ENCODE measurements at regions not wholly inside any gene's neighbourhood (a gene's known extent, or its start where the extent isn't known, plus 50 kb on each side); places are given as distances from the start of the nearest gene placed in this dataset. TPM values are rescaled to one million over a fixed set of nuclear protein-coding genes. Genes with fewer than 3 reads are reported as not detected.

DNA sequence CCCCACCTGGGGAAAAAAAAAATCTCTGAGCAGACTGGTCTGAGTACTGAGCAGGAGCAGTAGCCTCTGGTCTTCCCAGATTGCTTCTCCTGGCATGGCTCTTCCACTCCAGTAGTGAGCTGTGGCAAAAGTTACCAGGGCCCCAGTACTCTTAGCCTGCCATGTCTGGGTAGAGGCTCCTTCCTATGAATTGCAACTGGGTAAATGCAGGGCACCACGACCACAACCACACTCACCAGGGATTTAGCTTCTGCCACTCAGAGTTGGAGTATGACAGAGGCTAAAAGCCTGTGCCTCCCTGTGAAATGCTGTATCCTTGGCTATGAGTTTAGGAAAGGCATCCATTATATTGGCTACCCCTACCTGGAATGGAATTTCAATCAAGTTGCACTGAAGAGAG is 67.9 kb upstream of the CCDC54 start:
- CTCF ChIA-PET = no interaction called here
- H3K36me3 ChIP-seq (ENCODE audit: control insufficient read depth, insufficient read depth, low read length) = no peaks in the 10 kb centered on the region
- POLR2A ChIA-PET = no interaction called here
- peaks cover 5% of the 10 kb centered on the region for H3K27me3 ChIP-seq (ENCODE audit: control insufficient read depth, insufficient read depth, low read length)
- no peak overlapping the region for H3K4me3 ChIP-seq (ENCODE audit: low read depth, low read length)
- TF ChIP-seq, protein P1, sequence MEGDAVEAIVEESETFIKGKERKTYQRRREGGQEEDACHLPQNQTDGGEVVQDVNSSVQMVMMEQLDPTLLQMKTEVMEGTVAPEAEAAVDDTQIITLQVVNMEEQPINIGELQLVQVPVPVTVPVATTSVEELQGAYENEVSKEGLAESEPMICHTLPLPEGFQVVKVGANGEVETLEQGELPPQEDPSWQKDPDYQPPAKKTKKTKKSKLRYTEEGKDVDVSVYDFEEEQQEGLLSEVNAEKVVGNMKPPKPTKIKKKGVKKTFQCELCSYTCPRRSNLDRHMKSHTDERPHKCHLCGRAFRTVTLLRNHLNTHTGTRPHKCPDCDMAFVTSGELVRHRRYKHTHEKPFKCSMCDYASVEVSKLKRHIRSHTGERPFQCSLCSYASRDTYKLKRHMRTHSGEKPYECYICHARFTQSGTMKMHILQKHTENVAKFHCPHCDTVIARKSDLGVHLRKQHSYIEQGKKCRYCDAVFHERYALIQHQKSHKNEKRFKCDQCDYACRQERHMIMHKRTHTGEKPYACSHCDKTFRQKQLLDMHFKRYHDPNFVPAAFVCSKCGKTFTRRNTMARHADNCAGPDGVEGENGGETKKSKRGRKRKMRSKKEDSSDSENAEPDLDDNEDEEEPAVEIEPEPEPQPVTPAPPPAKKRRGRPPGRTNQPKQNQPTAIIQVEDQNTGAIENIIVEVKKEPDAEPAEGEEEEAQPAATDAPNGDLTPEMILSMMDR (IDR thresholded peaks at IDR 0.05; ENCODE audit: insufficient read depth, low read depth, low read length) = no peak
- DNase-seq (ENCODE audit: low read depth) = no peak

DNA sequence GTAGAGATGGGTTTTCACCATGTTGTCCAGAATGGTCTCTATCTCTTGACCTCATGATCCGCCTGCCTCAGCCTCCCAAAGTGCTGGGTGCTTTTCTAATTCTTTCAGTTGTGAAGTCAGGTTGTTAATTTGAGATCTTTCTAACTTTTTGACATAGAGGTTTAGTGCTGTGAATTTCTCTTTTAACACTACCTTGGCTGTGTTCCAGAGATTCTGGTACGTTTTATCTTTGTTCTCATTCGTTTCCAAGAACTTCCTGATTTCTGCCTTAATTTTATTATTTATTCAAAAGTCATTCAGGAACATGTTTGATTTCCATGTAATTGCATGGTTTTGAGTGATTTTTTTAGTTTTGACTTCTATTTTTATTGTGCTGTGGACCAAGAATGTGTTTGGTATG is 63.5 kb upstream of the CCDC54 start:
- H3K36me3 ChIP-seq (ENCODE audit: control insufficient read depth, insufficient read depth, low read length) = no peaks in the 10 kb centered on the region
- ChIA-PET POLR2A (no interaction called here), CTCF (interaction anchor here (1.1 kb wide), 1 partner anchor 42 kb away, joined by 3 read pairs; no protein-coding TSS in a partner anchor)
- DNase-seq (ENCODE audit: low read depth) = no peak
- H3K4me3 ChIP-seq (ENCODE audit: low read depth, low read length) = no peak overlapping the region
- TF ChIP-seq, protein P1 (IDR thresholded peaks at IDR 0.05; ENCODE audit: insufficient read depth, low read depth, low read length) = no peak
- H3K27me3 ChIP-seq (ENCODE audit: control insufficient read depth, insufficient read depth, low read length) = peaks cover 4% of the 10 kb centered on the region

DNA sequence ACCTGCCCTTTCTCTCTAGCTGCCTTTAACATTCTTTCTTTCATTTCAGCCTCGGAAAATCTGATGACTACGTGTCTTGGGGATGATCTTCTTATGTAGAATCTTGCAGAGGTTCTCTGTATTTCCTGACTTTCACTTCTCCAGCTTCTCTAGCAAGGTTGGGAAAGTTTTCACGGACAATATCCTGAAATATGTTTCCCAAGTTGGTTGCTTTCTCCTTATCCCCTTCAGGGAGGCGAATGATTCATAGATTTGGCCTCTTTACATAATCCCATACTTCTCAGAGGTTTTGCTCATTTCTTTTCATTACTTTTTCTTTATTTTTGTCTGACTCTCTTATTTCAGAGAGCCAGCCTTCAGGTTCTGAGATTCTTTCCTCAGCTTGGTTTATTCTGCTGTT is 62.1 kb upstream of the CCDC54 start:
- TF ChIP-seq, protein P1 (IDR thresholded peaks at IDR 0.05; ENCODE audit: insufficient read depth, low read depth, low read length) = no peak
- Histone ChIP-seq H3K4me3 (ENCODE audit: low read depth, low read length) (no peak overlapping the region), H3K27me3 (ENCODE audit: control insufficient read depth, insufficient read depth, low read length) (no peaks in the 10 kb centered on the region; the same call in 1 of the 2 replicates), H3K36me3 (ENCODE audit: control insufficient read depth, insufficient read depth, low read length) (no peaks in the 10 kb centered on the region)
- no peak for DNase-seq (ENCODE audit: low read depth)
- ChIA-PET POLR2A (no interaction called here), CTCF (interaction anchor here (1.1 kb wide), 1 partner anchor 17 kb away, joined by 3 read pairs; no protein-coding TSS in a partner anchor)

DNA sequence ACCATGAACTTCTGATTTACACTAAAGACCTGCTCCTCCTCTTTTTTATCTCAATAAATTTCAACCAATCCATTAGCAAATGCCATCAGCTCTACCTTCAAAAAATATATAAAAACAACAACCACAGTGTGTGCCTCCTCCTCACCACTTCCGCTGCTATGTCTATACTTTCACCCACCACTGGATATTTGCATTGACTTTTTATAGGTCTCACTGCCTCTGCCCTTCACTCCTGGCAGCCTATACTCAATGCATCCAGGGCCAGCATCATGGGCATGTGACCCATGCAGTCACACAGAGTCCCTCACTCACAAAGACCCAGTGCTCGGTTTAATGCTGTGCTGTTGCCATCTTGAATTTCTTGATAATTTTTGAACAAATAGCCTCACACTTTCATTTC is 53.5 kb upstream of the CCDC54 start:
- ChIA-PET CTCF (no interaction called here), POLR2A (no interaction called here)
- Histone ChIP-seq H3K36me3 (ENCODE audit: control insufficient read depth, insufficient read depth, low read length) (no peaks in the 10 kb centered on the region), H3K27me3 (ENCODE audit: control insufficient read depth, insufficient read depth, low read length) (peaks cover 2% of the 10 kb centered on the region), H3K4me3 (ENCODE audit: low read depth, low read length) (no peak overlapping the region)
- no peak for DNase-seq (ENCODE audit: low read depth)
- TF ChIP-seq, protein P1 (IDR thresholded peaks at IDR 0.05; ENCODE audit: insufficient read depth, low read depth, low read length) = no peak

DNA sequence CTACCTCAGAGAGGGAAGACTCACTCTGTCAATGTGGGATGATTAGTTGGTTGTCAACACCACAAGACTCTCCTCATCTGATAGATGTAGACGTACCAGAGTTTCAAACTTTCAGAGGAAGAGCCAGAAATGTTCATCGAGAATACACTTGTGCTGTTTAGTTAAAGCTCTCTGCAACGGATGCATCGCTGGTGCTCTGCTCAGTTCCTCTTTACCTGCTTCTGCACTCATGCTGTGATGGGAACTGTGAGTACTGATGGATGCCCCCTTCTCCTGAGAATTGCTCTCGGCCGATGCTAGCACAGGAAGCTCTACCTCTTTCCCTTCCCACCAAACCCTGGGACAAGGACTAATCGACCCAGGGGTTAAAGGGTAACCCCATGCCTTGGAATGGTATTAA is 51.8 kb upstream of the CCDC54 start:
- POLR2A ChIA-PET = no interaction called here
- CTCF ChIA-PET = no interaction called here
- no peak overlapping the region for H3K4me3 ChIP-seq (ENCODE audit: low read depth, low read length)
- TF ChIP-seq, protein P1 (IDR thresholded peaks at IDR 0.05; ENCODE audit: insufficient read depth, low read depth, low read length) = no peak
- peaks cover 2% of the 10 kb centered on the region; the same call in 1 of the 2 replicates for H3K27me3 ChIP-seq (ENCODE audit: control insufficient read depth, insufficient read depth, low read length)
- no peak for DNase-seq (ENCODE audit: low read depth)
- no peaks in the 10 kb centered on the region for H3K36me3 ChIP-seq (ENCODE audit: control insufficient read depth, insufficient read depth, low read length)

Small RNAs in the stretch of these regions (small RNA-seq; reads per million reads assigned to genes)
- gene MTCO1P35 (ENCODE audit: insufficient read length, low read depth, low replicate concordance) (not detected), gene MTND6P6 (ENCODE audit: insufficient read length, low read depth, low replicate concordance) (not detected), gene RF00019 (ENCODE audit: insufficient read length, low read depth, low replicate concordance) (not detected), gene RNU6-1308P (ENCODE audit: insufficient read length, low read depth, low replicate concordance) (not detected)
